Activated B cell treated with CpG ODN at 0.5 μM for 24 hours (primary cell): ENCODE measurements at regions not wholly inside any gene's neighbourhood (a gene's known extent, or its start where the extent isn't known, plus 50 kb on each side); places are given as distances from the start of the nearest gene placed in this dataset.

Experiments used
- ATAC-seq: fragments of 200-7000 bp; cut with Tn5 transposase; one replicate; pipeline ENCODE4 v1.10.0; 2021; ENCODE audit warnings: low read depth, mild to moderate bottlenecking, moderate library complexity
- CTCF ChIA-PET: fragments of 350-600 bp; sonication (Branson Sonifier 250); formaldehyde crosslinking; loops from one replicate; lab custom pipeline; 2021; ENCODE audit warnings: antibody characterized with exemption; lab: Charles Lee
- POLR2A ChIA-PET: fragments of 350-600 bp; sonication (Branson Sonifier 250); formaldehyde crosslinking; loops from one replicate; lab custom pipeline; 2021; ENCODE audit warnings: antibody characterized with exemption; lab: Charles Lee
- DNase-seq: peaks from one replicate; pipeline ENCODE4 v3.0.0; 2022
- H3K27ac Mint-ChIP-seq: one replicate; pipeline ENCODE4 v1.8.0; 2020; ENCODE audit warnings: mixed read lengths
- H3K27me3 Mint-ChIP-seq: one replicate; pipeline ENCODE4 v1.8.0; 2021; ENCODE audit warnings: mixed read lengths
- H3K36me3 Mint-ChIP-seq: one replicate; pipeline ENCODE4 v1.8.0; 2021; ENCODE audit warnings: low read depth, mixed read lengths
- H3K4me1 Mint-ChIP-seq: one replicate; pipeline ENCODE4 v1.8.0; 2021; ENCODE audit warnings: mixed read lengths
- H3K4me3 Mint-ChIP-seq: one replicate; pipeline ENCODE4 v1.8.0; 2020; ENCODE audit warnings: mild to moderate bottlenecking, mixed read lengths
- H3K9me3 Mint-ChIP-seq: one replicate; pipeline ENCODE4 v1.8.0; 2020; ENCODE audit warnings: mixed read lengths
- intact Hi-C: fragments of 100-400 bp; cut with micrococcal nuclease; formaldehyde crosslinking; loops from one replicate; pipeline ENCODE4 v1.15.1; 2024
- TF ChIP-seq, protein P1 (sequence below): fragments of 200-600 bp; IDR thresholded peaks from one replicate; pipeline ENCODE4 v1.8.0; 2022; ENCODE audit warnings: antibody characterized with exemption, mild to moderate bottlenecking

DNA sequence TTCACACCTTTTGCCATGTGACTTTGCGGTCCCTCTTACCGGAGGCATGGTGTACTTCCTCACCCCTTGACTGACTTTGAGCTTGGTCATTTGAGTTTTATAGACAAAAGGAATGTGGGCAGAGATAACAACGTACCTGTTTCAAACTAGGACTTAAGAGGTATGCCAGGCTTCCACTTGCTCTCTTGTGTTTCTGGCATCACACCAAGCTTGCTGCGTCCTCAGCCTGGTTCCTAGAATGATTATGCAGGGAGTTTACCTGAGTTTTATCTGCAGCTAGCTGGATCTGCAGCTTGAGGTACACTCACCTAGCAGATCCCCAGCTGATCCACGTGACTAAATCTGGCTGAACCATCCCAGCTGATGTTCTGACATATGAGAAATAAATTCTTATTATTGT, 66.2 kb downstream of the PLK2 start:
- H3K27me3 Mint-ChIP-seq = peaks cover 12% of the 10 kb centered on the region
- TF ChIP-seq, protein P1, sequence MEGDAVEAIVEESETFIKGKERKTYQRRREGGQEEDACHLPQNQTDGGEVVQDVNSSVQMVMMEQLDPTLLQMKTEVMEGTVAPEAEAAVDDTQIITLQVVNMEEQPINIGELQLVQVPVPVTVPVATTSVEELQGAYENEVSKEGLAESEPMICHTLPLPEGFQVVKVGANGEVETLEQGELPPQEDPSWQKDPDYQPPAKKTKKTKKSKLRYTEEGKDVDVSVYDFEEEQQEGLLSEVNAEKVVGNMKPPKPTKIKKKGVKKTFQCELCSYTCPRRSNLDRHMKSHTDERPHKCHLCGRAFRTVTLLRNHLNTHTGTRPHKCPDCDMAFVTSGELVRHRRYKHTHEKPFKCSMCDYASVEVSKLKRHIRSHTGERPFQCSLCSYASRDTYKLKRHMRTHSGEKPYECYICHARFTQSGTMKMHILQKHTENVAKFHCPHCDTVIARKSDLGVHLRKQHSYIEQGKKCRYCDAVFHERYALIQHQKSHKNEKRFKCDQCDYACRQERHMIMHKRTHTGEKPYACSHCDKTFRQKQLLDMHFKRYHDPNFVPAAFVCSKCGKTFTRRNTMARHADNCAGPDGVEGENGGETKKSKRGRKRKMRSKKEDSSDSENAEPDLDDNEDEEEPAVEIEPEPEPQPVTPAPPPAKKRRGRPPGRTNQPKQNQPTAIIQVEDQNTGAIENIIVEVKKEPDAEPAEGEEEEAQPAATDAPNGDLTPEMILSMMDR = no peak
- intact Hi-C loops = no loop called here
- no peaks in the 10 kb centered on the region for H3K4me1 Mint-ChIP-seq
- no peaks in the 10 kb centered on the region for H3K36me3 Mint-ChIP-seq
- DNase-seq = no peak
- H3K27ac Mint-ChIP-seq = no peak overlapping the region
- ChIA-PET POLR2A (no interaction called here), CTCF (no interaction called here)
- H3K9me3 Mint-ChIP-seq = no peaks in the 10 kb centered on the region
- no peak overlapping the region for H3K4me3 Mint-ChIP-seq
- no peak for ATAC-seq

DNA sequence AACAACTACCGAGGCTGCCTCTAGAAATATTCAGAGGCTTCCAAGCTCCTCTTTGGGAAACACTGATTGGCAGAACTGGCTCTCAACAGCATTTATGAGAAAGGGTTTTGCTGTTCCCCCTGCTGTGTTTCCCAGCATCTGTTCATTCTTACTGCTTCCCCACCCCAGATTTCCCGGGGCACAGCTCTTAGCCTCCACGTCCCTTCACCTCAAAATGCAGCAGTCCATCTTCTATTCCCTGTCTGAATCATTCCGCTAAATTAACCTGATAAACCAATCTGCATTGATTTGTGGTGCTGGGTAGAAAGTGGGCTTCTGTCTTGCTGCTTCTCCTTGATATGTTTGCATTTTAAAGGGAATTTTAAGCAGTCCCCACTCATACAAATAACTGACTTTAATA, 67.4 kb downstream of the PLK2 start:
- ATAC-seq (no peak), DNase-seq (no peak)
- intact Hi-C loops = no loop called here
- Mint-ChIP-seq H3K9me3 (no peaks in the 10 kb centered on the region), H3K27me3 (peaks cover 12% of the 10 kb centered on the region), H3K4me1 (no peaks in the 10 kb centered on the region), H3K4me3 (no peak overlapping the region), H3K27ac (no peak overlapping the region), H3K36me3 (no peaks in the 10 kb centered on the region)
- TF ChIP-seq, protein P1 = no peak
- ChIA-PET CTCF (no interaction called here), POLR2A (no interaction called here)

DNA sequence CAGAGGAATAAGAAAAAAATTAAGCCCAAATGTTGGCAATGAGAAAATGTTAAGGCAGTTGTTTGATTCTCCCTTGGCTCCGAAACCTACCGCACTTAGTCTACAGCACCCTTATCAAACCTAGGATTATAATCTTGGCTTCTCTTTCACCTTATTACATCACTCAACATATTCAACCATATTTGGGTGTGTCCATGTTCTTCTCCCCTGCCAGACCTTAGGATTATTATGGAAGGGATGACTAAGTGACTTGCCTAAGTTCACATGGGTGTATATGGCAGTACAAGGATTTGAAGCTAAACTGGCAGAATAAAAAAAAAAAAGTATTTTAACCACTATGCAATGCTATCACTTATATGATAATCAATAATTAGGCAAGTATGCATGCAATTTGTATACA, 76.4 kb downstream of the PLK2 start:
- H3K27me3 Mint-ChIP-seq = no peaks in the 10 kb centered on the region
- H3K27ac Mint-ChIP-seq = no peak overlapping the region
- no peak for ATAC-seq
- TF ChIP-seq, protein P1 = no peak
- H3K4me3 Mint-ChIP-seq = no peak overlapping the region
- CTCF ChIA-PET = no interaction called here
- no peak for DNase-seq
- H3K4me1 Mint-ChIP-seq = no peaks in the 10 kb centered on the region
- POLR2A ChIA-PET = no interaction called here
- H3K9me3 Mint-ChIP-seq = peaks cover 8% of the 10 kb centered on the region
- intact Hi-C loops = no loop called here
- no peaks in the 10 kb centered on the region for H3K36me3 Mint-ChIP-seq

DNA sequence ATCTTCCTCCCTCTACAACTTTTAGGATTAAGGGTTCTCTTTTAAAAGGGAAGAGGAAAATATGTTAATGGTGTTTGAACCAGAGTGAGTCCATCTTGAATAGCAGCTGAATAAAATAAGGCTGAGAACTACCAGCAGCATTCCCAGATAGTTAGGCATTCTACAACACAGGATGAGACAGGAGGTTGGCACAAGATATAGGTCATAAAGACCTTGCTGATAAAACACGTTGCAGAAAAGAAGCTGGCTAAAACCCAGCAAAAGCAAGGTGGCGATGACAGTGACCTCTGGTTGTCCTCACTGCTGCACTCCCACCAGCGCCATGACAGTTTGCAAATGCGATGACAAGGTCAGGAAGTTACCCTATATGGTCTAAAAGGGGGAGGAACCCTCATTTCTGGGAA, 77.8 kb downstream of the PLK2 start:
- intact Hi-C loops = no loop called here
- TF ChIP-seq, protein P1 = no peak
- ATAC-seq (no peak), DNase-seq (no peak)
- Mint-ChIP-seq H3K9me3 (peaks cover 8% of the 10 kb centered on the region), H3K4me3 (no peak overlapping the region), H3K27ac (no peak overlapping the region), H3K4me1 (no peaks in the 10 kb centered on the region), H3K27me3 (no peaks in the 10 kb centered on the region), H3K36me3 (no peaks in the 10 kb centered on the region)
- POLR2A ChIA-PET = no interaction called here
- CTCF ChIA-PET = no interaction called here

DNA sequence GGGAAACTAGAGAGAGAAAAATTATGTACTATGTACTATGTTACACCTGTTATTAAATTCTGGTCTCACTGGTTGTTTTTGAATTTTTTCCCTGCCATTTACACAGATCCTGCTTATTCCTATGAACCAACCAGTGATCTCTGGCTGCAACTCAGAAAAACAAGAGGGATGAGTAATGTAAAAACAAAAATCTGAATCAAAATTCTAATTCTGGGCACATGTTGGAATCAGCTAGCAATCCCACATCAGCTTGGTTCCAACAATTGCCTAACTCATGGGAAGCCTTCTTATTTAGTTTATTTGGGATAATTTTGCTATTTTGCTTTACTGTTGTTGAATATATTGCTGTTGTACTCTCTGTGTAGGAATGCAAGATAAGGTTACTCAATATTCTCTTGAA, 78.3 kb downstream of the PLK2 start:
- Mint-ChIP-seq H3K27ac (no peak overlapping the region), H3K27me3 (no peaks in the 10 kb centered on the region), H3K9me3 (peaks cover 8% of the 10 kb centered on the region), H3K4me3 (no peak overlapping the region), H3K36me3 (no peaks in the 10 kb centered on the region), H3K4me1 (no peaks in the 10 kb centered on the region)
- intact Hi-C loops = no loop called here
- ChIA-PET POLR2A (no interaction called here), CTCF (no interaction called here)
- TF ChIP-seq, protein P1 = no peak
- ATAC-seq = no peak
- no peak for DNase-seq
